SK-N-MC (cell line): ENCODE measurements at regions not wholly inside any gene's neighbourhood (a gene's known extent, or its start where the extent isn't known, plus 50 kb on each side); places are given as distances from the start of the nearest gene placed in this dataset.

ENCODE experiments used
- EZH2 ChIP-seq: fragments of 200-600 bp; sonication (generic); IDR thresholded peaks from one replicate; pipeline ENCODE4 v1.6.1; 2017; ENCODE audit warnings: antibody characterized with exemption
- FOXP2 ChIP-seq: optimal IDR thresholded peaks from 2 replicates; pipeline ENCODE3; 2011; ENCODE audit warnings: mild to moderate bottlenecking, moderate library complexity; ENCODE audit not compliant: insufficient read depth; ENCODE audit errors: extremely low read length, control extremely low read depth
- POLR2AphosphoS5 ChIP-seq: IDR thresholded peaks from 2 replicates; pipeline ENCODE4 v1.6.1; 2012; ENCODE audit warnings: mild to moderate bottlenecking, low read depth, low read length, borderline replicate concordance

DNA sequence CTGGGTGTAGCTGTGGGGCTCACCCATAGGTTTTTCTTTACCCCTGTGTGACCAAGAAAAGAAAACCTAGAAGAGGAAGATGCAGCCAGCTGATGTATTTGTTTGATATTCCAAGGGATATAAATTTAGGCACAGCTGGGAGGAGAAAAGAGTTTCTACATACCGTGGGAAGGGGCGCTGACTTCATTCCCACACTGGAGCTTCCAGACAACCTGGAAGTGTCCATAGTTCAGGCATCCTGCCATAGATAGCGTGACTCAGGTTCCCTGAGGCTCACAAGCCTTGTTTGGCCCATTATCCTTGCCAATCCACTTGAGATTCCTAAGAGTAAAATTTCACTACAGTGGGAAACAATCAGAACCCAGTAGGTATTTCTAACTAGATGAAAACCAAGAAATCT, 371.7 kb upstream of the NRP1 start:
- TF ChIP-seq POLR2AphosphoS5 (no peak), FOXP2 (no peak), EZH2 (no peak)
